ENCODE measurements at regions not wholly inside any gene's neighbourhood (a gene's known extent, or its start where the extent isn't known, plus 50 kb on each side); places are given as distances from the start of the nearest gene placed in this dataset.

- TF ChIP-seq POLR2AphosphoS5 (IDR thresholded peaks at IDR 0.05) (no peak), POLR2A (IDR thresholded peaks at IDR 0.05) (no peak)
These were observed 94.6 kb downstream of the DACT1 start for GRCh38 chr14:58732387-58732786.
